Spleen (tissue), 7 donors: ENCODE measurements at regions not wholly inside any gene's neighbourhood (a gene's known extent, or its start where the extent isn't known, plus 50 kb on each side); places are given as distances from the start of the nearest gene placed in this dataset.

Experiments
- POLR2AphosphoS5 ChIP-seq, 3 donors: sonication (generic); formaldehyde crosslinking; IDR thresholded peaks; one replicate each; pipeline ENCODE4 v1.5.1; 2017; ENCODE audit warnings: antibody characterized with exemption in 3 of 3
- TF ChIP-seq, protein P1 (sequence below), 11 experiments: fragments of 200-600 bp in 7 of 11; fragments of 450-650 bp in 4 of 11; sonication (generic) in 4 of 11; IDR thresholded peaks in 8 of 11; conservative IDR thresholded peaks in 3 of 11; 1 replicate in 7 of 11; 2 replicates in 4 of 11; pipeline versions ENCODE4 v1.4.0 to v1.8.0; 2016 to 2021; ENCODE audit warnings: antibody characterized with exemption in 11 of 11, inconsistent platforms in 4 of 11, mild to moderate bottlenecking in 1 of 11
- donor health status: DM: no; HTN: no; CAD: no; lungs with moderate emphysema.
- donor health status: DM: no; HTN: no; CAD: no.
- donor health status: DM: no; HTN: no; CAD: no.

DNA sequence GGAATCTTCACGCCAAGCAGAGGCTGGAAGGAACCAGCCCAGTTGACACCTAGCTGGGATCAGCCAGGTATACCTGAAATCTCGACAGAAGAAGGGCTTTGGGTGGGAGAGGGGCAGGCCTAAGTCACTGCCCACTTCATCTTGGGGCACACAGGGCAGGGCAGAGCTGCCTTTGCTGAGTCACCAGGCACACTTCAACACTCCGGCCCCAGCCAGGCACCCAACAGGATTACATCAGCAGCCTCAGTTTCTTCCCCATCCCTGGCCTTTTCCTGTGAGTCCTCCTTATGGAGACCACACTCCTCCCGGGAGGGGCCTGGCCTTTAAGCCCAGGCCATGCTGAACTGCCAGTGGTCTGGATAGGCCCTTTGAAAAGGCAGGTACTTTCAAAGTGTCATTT is 201.7 kb upstream of the HS6ST1 start:
- TF ChIP-seq POLR2AphosphoS5 (IDR thresholded peaks at IDR 0.05) = no peak
- TF ChIP-seq, protein P1, sequence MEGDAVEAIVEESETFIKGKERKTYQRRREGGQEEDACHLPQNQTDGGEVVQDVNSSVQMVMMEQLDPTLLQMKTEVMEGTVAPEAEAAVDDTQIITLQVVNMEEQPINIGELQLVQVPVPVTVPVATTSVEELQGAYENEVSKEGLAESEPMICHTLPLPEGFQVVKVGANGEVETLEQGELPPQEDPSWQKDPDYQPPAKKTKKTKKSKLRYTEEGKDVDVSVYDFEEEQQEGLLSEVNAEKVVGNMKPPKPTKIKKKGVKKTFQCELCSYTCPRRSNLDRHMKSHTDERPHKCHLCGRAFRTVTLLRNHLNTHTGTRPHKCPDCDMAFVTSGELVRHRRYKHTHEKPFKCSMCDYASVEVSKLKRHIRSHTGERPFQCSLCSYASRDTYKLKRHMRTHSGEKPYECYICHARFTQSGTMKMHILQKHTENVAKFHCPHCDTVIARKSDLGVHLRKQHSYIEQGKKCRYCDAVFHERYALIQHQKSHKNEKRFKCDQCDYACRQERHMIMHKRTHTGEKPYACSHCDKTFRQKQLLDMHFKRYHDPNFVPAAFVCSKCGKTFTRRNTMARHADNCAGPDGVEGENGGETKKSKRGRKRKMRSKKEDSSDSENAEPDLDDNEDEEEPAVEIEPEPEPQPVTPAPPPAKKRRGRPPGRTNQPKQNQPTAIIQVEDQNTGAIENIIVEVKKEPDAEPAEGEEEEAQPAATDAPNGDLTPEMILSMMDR (IDR thresholded peaks at IDR 0.05 in 8 of 11, conservative IDR thresholded peaks at IDR 0.05 in 3 of 11) = no peak
